Lower lobe of right lung (tissue), 2 donors: ENCODE measurements at regions not wholly inside any gene's neighbourhood (a gene's known extent, or its start where the extent isn't known, plus 50 kb on each side); places are given as distances from the start of the nearest gene placed in this dataset.

Experiments
- ATAC-seq, 2 donors: fragments of 200-7000 bp; cut with Tn5 transposase; one replicate each; pipeline ENCODE4 v1.9.1; 2020 to 2022; ENCODE audit warnings: mild to moderate bottlenecking in 2 of 2, moderate library complexity in 2 of 2
- DNase-seq: peaks from one replicate; pipeline ENCODE4 v3.0.0-alpha.2; 2020
- H3K27ac ChIP-seq: fragments of 200-600 bp; one replicate; pipeline ENCODE4 v1.8.0; 2022
- H3K27me3 ChIP-seq: fragments of 200-600 bp; one replicate; pipeline ENCODE4 v1.8.0; 2022; ENCODE audit warnings: low read depth
- H3K36me3 ChIP-seq: fragments of 200-600 bp; one replicate; pipeline ENCODE4 v1.8.0; 2022; ENCODE audit warnings: mild to moderate bottlenecking
- H3K4me1 ChIP-seq: fragments of 200-600 bp; one replicate; pipeline ENCODE4 v1.8.0; 2022
- H3K4me3 ChIP-seq: fragments of 200-600 bp; one replicate; pipeline ENCODE4 v1.8.0; 2022; ENCODE audit warnings: mild to moderate bottlenecking
- H3K9me3 ChIP-seq: fragments of 200-600 bp; one replicate; pipeline ENCODE4 v1.8.0; 2022
- CTCF ChIP-seq: fragments of 200-600 bp; IDR thresholded peaks from one replicate; pipeline ENCODE4 v1.8.0; 2022; ENCODE audit warnings: antibody characterized with exemption, mild to moderate bottlenecking
- intact Hi-C: fragments of 100-400 bp; cut with DNase I; formaldehyde crosslinking; loops from one replicate; pipeline ENCODE4 v1.11.0; 2022
- donor health status: DM: no; HTN: yes; CAD: no; lungs with severe emphysema.

- Histone ChIP-seq H3K27me3 (no peaks in the 10 kb centered on the region), H3K4me3 (no peak overlapping the region), H3K9me3 (no peaks in the 10 kb centered on the region), H3K4me1 (peaks cover 17% of the 10 kb centered on the region), H3K27ac (peak overlapping the region; percentile 6), H3K36me3 (no peaks in the 10 kb centered on the region)
- DNase-seq (no peak), ATAC-seq (peak in 1 of 2 donors; percentile 9)
- TF ChIP-seq CTCF, result peak; percentile 25
- intact Hi-C loops, result no loop called here
Measured at GRCh38 chr10:44046605-44047004, 338.3 kb downstream of the CXCL12 start.

GRCh38 chr10:44045020-44045419 lies 339.9 kb downstream of the CXCL12 start:
- H3K4me3 ChIP-seq, result no peak overlapping the region
- H3K36me3 ChIP-seq, result no peaks in the 10 kb centered on the region
- no peak overlapping the region for H3K27ac ChIP-seq
- peaks cover 17% of the 10 kb centered on the region for H3K4me1 ChIP-seq
- no peak for ATAC-seq
- no peak for TF ChIP-seq CTCF
- no peaks in the 10 kb centered on the region for H3K27me3 ChIP-seq
- intact Hi-C loops, result no loop called here
- DNase-seq, result no peak
- H3K9me3 ChIP-seq, result no peaks in the 10 kb centered on the region

GRCh38 chr10:44044549-44044948 lies 340.3 kb downstream of the CXCL12 start:
- ATAC-seq (no peak), DNase-seq (no peak)
- Histone ChIP-seq H3K4me3 (no peak overlapping the region), H3K27me3 (no peaks in the 10 kb centered on the region), H3K36me3 (no peaks in the 10 kb centered on the region), H3K27ac (no peak overlapping the region), H3K4me1 (peaks cover 17% of the 10 kb centered on the region), H3K9me3 (no peaks in the 10 kb centered on the region)
- no peak for TF ChIP-seq CTCF
- intact Hi-C loops, result no loop called here

GRCh38 chr10:44043646-44044375 lies 341.1 kb downstream of the CXCL12 start:
- Histone ChIP-seq H3K36me3 (no peaks in the 10 kb centered on the region), H3K4me1 (peaks cover 17% of the 10 kb centered on the region), H3K4me3 (no peak overlapping the region), H3K27ac (no peak overlapping the region), H3K9me3 (no peaks in the 10 kb centered on the region), H3K27me3 (no peaks in the 10 kb centered on the region)
- no peak for TF ChIP-seq CTCF
- intact Hi-C loops, result no loop called here
- DNase-seq (no peak), ATAC-seq (no peak)

- peaks cover 17% of the 10 kb centered on the region for H3K4me1 ChIP-seq
- DNase-seq (no peak), ATAC-seq (no peak)
- no peaks in the 10 kb centered on the region for H3K27me3 ChIP-seq
- intact Hi-C loops, result no loop called here
- H3K27ac ChIP-seq, result no peak overlapping the region
- no peak overlapping the region for H3K4me3 ChIP-seq
- no peaks in the 10 kb centered on the region for H3K36me3 ChIP-seq
- TF ChIP-seq CTCF, result no peak
- no peaks in the 10 kb centered on the region for H3K9me3 ChIP-seq
Measured at GRCh38 chr10:44042926-44043602, 341.8 kb downstream of the CXCL12 start.
